Neural cell (in vitro differentiated cells): ENCODE measurements at regions not wholly inside any gene's neighbourhood (a gene's known extent, or its start where the extent isn't known, plus 50 kb on each side); places are given as distances from the start of the nearest gene placed in this dataset.

ENCODE experiments used
- H2AFZ ChIP-seq: fragments of 200-600, 300-800 bp; sonication (generic), shearing (Covaris generic); 2 replicates; pipeline ENCODE4 v1.6.0; 2014; ENCODE audit warnings: low read depth, mild to moderate bottlenecking, antibody characterized with exemption, low read length, moderate library complexity
- H3F3A ChIP-seq: fragments of 200-600 bp; shearing (Covaris generic); 2 replicates; pipeline ENCODE4 v1.6.1; 2016; ENCODE audit warnings: mild to moderate bottlenecking, moderate library complexity, mixed read lengths, antibody characterized with exemption, low read length; ENCODE audit not compliant: insufficient read depth, poor library complexity, severe bottlenecking
- H3K27ac ChIP-seq: fragments of 200-600, 300-800 bp; sonication (generic), shearing (Covaris generic); 2 replicates; pipeline ENCODE4 v1.5.1; 2014; ENCODE audit warnings: mild to moderate bottlenecking, low read length, moderate library complexity
- H3K27me3 ChIP-seq: fragments of 300-800, 200-600 bp; sonication (generic), shearing (Covaris generic); 2 replicates; pipeline ENCODE4 v1.6.0; 2014; ENCODE audit warnings: mild to moderate bottlenecking, low read depth, low read length, moderate library complexity; ENCODE audit not compliant: insufficient read depth
- H3K36me3 ChIP-seq: fragments of 300-800, 200-600 bp; sonication (generic), shearing (Covaris generic); 2 replicates; pipeline ENCODE4 v1.5.1; 2014; ENCODE audit warnings: mild to moderate bottlenecking, antibody characterized with exemption, low read length, moderate library complexity; ENCODE audit not compliant: insufficient read depth
- H3K4me2 ChIP-seq: fragments of 300-800, 200-600 bp; sonication (generic), shearing (Covaris generic); 2 replicates; pipeline ENCODE4 v1.6.0; 2014; ENCODE audit warnings: mild to moderate bottlenecking, low read length
- H3K4me3 ChIP-seq: fragments of 300-800, 200-600 bp; sonication (generic), shearing (Covaris generic); 2 replicates; pipeline ENCODE4 v1.5.1; 2014; ENCODE audit warnings: mild to moderate bottlenecking, low read length, moderate library complexity
- H3K79me2 ChIP-seq: fragments of 200-600 bp; shearing (Covaris generic); replicated peaks from 2 replicates; pipeline ENCODE4 v1.6.0; 2014; ENCODE audit warnings: mild to moderate bottlenecking, low read length, moderate library complexity; ENCODE audit not compliant: insufficient read depth
- H3K9ac ChIP-seq: fragments of 300-800, 200-600 bp; sonication (generic), shearing (Covaris generic); 2 replicates; pipeline ENCODE4 v1.6.1; 2016; ENCODE audit warnings: mild to moderate bottlenecking, low read length, mixed read lengths
- H3K9me2 ChIP-seq: fragments of 200-600 bp; shearing (Covaris generic); 2 replicates; pipeline ENCODE4 v1.6.1; 2016; ENCODE audit warnings: mild to moderate bottlenecking, low read length, mixed read lengths; ENCODE audit not compliant: insufficient read depth
- H3K9me3 ChIP-seq: fragments of 200-600, 300-800 bp; sonication (generic), shearing (Covaris generic); 2 replicates; pipeline ENCODE4 v1.6.1; 2016; ENCODE audit warnings: mild to moderate bottlenecking, mixed run types, low read length, moderate library complexity, mixed read lengths
- H4K20me1 ChIP-seq: fragments of 200-600 bp; shearing (Covaris generic); 2 replicates; pipeline ENCODE4 v1.6.1; 2016; ENCODE audit warnings: mild to moderate bottlenecking, mixed run types; ENCODE audit not compliant: insufficient read depth
- CTCF ChIP-seq: fragments of 450-650 bp; IDR thresholded peaks from 2 replicates; pipeline ENCODE4 v1.5.1; 2014; ENCODE audit warnings: antibody characterized with exemption, mild to moderate bottlenecking, moderate library complexity; ENCODE audit not compliant: poor library complexity, severe bottlenecking
- EP300 ChIP-seq: fragments of 450-650 bp; conservative IDR thresholded peaks from 2 replicates; pipeline ENCODE4 v1.6.1; 2014; ENCODE audit warnings: antibody characterized with exemption, mild to moderate bottlenecking, moderate library complexity; ENCODE audit not compliant: poor library complexity, severe bottlenecking
- EZH2 ChIP-seq: fragments of 200-600, 300-800 bp; shearing (Covaris generic), sonication (generic); IDR thresholded peaks from 2 replicates; pipeline ENCODE4 v1.6.1; 2014; ENCODE audit warnings: antibody characterized with exemption, low read length, borderline replicate concordance, mild to moderate bottlenecking; ENCODE audit not compliant: insufficient read depth, poor library complexity, severe bottlenecking
- MXI1 ChIP-seq: fragments of 450-650 bp; conservative IDR thresholded peaks from 2 replicates; pipeline ENCODE4 v1.6.1; 2014; ENCODE audit warnings: antibody characterized with exemption, mild to moderate bottlenecking; ENCODE audit not compliant: poor library complexity, severe bottlenecking
- POLR2AphosphoS5 ChIP-seq: IDR thresholded peaks from 2 replicates; pipeline ENCODE4 v1.6.1; 2012
- RAD21 ChIP-seq: fragments of 450-650 bp; conservative IDR thresholded peaks from 2 replicates; pipeline ENCODE4 v1.6.1; 2014; ENCODE audit warnings: antibody characterized with exemption, mild to moderate bottlenecking, moderate library complexity
- REST ChIP-seq: IDR thresholded peaks from 2 replicates; pipeline ENCODE4 v1.6.1; 2012; ENCODE audit warnings: borderline replicate concordance
- SMC3 ChIP-seq: fragments of 450-650 bp; conservative IDR thresholded peaks from 2 replicates; pipeline ENCODE4 v1.6.1; 2014; ENCODE audit warnings: antibody characterized with exemption, mild to moderate bottlenecking, moderate library complexity; ENCODE audit not compliant: poor library complexity
- TAF1 ChIP-seq: IDR thresholded peaks from 2 replicates; pipeline ENCODE4 v1.6.1; 2012; ENCODE audit warnings: low read depth

GRCh38 chrX:34227804-34228203, 95.7 kb upstream of the FAM47A start:
- H3K4me3 ChIP-seq, result no peak overlapping the region
- H3K36me3 ChIP-seq, result no peaks in the 10 kb centered on the region
- H3K9ac ChIP-seq, result no peak overlapping the region
- H4K20me1 ChIP-seq, result no peaks in the 10 kb centered on the region
- no peak overlapping the region for H3K27ac ChIP-seq
- no peaks in the 10 kb centered on the region for H3F3A ChIP-seq
- H3K79me2 ChIP-seq, result no peaks in the 10 kb centered on the region
- H3K27me3 ChIP-seq, result no peaks in the 10 kb centered on the region
- no peak for TF ChIP-seq REST
- TF ChIP-seq EZH2, result no peak
- TF ChIP-seq CTCF, result no peak
- no peak for TF ChIP-seq EP300
- no peak for TF ChIP-seq MXI1
- no peak for TF ChIP-seq RAD21
- no peak for TF ChIP-seq TAF1
- TF ChIP-seq POLR2AphosphoS5, result no peak
- TF ChIP-seq SMC3, result no peak
- H3K4me2 ChIP-seq, result no peak overlapping the region
- no peaks in the 10 kb centered on the region for H3K9me2 ChIP-seq
- H3K9me3 ChIP-seq, result no peaks in the 10 kb centered on the region
- no peak overlapping the region for H2AFZ ChIP-seq

- H3K79me2 ChIP-seq, result no peaks in the 10 kb centered on the region
- H3K9me2 ChIP-seq, result no peaks in the 10 kb centered on the region
- H3K27ac ChIP-seq, result no peak overlapping the region
- H3K4me3 ChIP-seq, result no peak overlapping the region
- no peak for TF ChIP-seq RAD21
- TF ChIP-seq POLR2AphosphoS5, result no peak
- TF ChIP-seq TAF1, result no peak
- TF ChIP-seq REST, result no peak
- TF ChIP-seq SMC3, result no peak
- no peak for TF ChIP-seq EP300
- no peak for TF ChIP-seq MXI1
- TF ChIP-seq EZH2, result no peak
- no peak overlapping the region for H3K4me2 ChIP-seq
- no peaks in the 10 kb centered on the region for H3K36me3 ChIP-seq
- no peak overlapping the region for H2AFZ ChIP-seq
- H4K20me1 ChIP-seq, result no peaks in the 10 kb centered on the region
- H3F3A ChIP-seq, result no peaks in the 10 kb centered on the region
- no peaks in the 10 kb centered on the region for H3K27me3 ChIP-seq
- H3K9me3 ChIP-seq, result no peaks in the 10 kb centered on the region
- H3K9ac ChIP-seq, result no peak overlapping the region
Measured at GRCh38 chrX:34223574-34223973, 91.5 kb upstream of the FAM47A start.
